ENCODE measurements at regions not wholly inside any gene's neighbourhood (a gene's known extent, or its start where the extent isn't known, plus 50 kb on each side); places are given as distances from the start of the nearest gene placed in this dataset.

- ChIA-PET CTCF (no interaction called here), POLR2A (no interaction called here)
- ATAC-seq (no peak), FAIRE-seq (no peak), DNase-seq (ENCODE audit: low read depth in 1 of 2, low spot score in 1 of 2) (no peak)
- Histone ChIP-seq H3K9me3 (no peaks in the 10 kb centered on the region), H3K4me2 (no peak overlapping the region), H3K27ac (no peak overlapping the region), H3K4me3 (no peak overlapping the region), H3K4me1 (no peaks in the 10 kb centered on the region)
- 58% methylated on average over 3 of the region's 3 CpGs for WGBS (ENCODE audit: missing lambda C conversion rate)
- TF ChIP-seq, protein P1, sequence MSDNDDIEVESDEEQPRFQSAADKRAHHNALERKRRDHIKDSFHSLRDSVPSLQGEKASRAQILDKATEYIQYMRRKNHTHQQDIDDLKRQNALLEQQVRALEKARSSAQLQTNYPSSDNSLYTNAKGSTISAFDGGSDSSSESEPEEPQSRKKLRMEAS (IDR thresholded peaks at IDR 0.05), result no peak
- TF ChIP-seq RFX5 (IDR thresholded peaks at IDR 0.05), result no peak
- no peak for TF ChIP-seq RAD21 (conservative IDR thresholded peaks at IDR 0.05 in 1 of 2, IDR thresholded peaks at IDR 0.05 in 1 of 2)
- TF ChIP-seq MAFK (IDR thresholded peaks at IDR 0.05; ENCODE audit: partially characterized antibody), result no peak
- TF ChIP-seq FOSL2 (IDR thresholded peaks at IDR 0.05), result no peak
- no peak for TF ChIP-seq FOSL2 (CRISPR knock-in tag; IDR thresholded peaks at IDR 0.05)
- no peak for TF ChIP-seq TFCP2L1 (CRISPR knock-in tag; IDR thresholded peaks at IDR 0.05)
- TF ChIP-seq CHD2 (IDR thresholded peaks at IDR 0.05; ENCODE audit: low read length, partially characterized antibody), result no peak
Observed at GRCh38 chr9:82590845-82591244, 472.1 kb downstream of the RASEF start.

GRCh38 chr9:82593501-82593900 lies 469.4 kb downstream of the RASEF start:
- ChIA-PET POLR2A (no interaction called here), CTCF (interaction anchor here (1.5 kb wide), 1 partner anchor 13 kb away, joined by 5 read pairs; no protein-coding TSS in a partner anchor)
- WGBS (ENCODE audit: missing lambda C conversion rate), result 32% methylated on average over 5 of the region's 5 CpGs
- no peak overlapping the region for H3K27ac ChIP-seq
- H3K4me1 ChIP-seq, result no peaks in the 10 kb centered on the region
- TF ChIP-seq FOSB (CRISPR knock-in tag; IDR thresholded peaks at IDR 0.05) (no peak), HEYL (CRISPR knock-in tag; IDR thresholded peaks at IDR 0.05) (no peak), RFX5 (IDR thresholded peaks at IDR 0.05) (no peak), KDM5A (IDR thresholded peaks at IDR 0.05) (no peak), NPAS2 (CRISPR knock-in tag; IDR thresholded peaks at IDR 0.05; ENCODE audit: borderline replicate concordance) (no peak), JUNB (IDR thresholded peaks at IDR 0.05) (no peak), GATA3 (IDR thresholded peaks at IDR 0.05; ENCODE audit: borderline replicate concordance) (no peak), E2F6 (IDR thresholded peaks at IDR 0.05; ENCODE audit: borderline replicate concordance, low read depth) (no peak), USF2 (IDR thresholded peaks at IDR 0.05) (no peak), JUN (IDR thresholded peaks at IDR 0.05) (no peak), FOSL2 (IDR thresholded peaks at IDR 0.05) (no peak), FOSL2 (CRISPR knock-in tag; IDR thresholded peaks at IDR 0.05) (no peak), FOXS1 (CRISPR knock-in tag; IDR thresholded peaks at IDR 0.05) (no peak)
- TF ChIP-seq, protein P2, sequence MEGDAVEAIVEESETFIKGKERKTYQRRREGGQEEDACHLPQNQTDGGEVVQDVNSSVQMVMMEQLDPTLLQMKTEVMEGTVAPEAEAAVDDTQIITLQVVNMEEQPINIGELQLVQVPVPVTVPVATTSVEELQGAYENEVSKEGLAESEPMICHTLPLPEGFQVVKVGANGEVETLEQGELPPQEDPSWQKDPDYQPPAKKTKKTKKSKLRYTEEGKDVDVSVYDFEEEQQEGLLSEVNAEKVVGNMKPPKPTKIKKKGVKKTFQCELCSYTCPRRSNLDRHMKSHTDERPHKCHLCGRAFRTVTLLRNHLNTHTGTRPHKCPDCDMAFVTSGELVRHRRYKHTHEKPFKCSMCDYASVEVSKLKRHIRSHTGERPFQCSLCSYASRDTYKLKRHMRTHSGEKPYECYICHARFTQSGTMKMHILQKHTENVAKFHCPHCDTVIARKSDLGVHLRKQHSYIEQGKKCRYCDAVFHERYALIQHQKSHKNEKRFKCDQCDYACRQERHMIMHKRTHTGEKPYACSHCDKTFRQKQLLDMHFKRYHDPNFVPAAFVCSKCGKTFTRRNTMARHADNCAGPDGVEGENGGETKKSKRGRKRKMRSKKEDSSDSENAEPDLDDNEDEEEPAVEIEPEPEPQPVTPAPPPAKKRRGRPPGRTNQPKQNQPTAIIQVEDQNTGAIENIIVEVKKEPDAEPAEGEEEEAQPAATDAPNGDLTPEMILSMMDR (IDR thresholded peaks at IDR 0.05), result no peak
- TF ChIP-seq, protein P3, sequence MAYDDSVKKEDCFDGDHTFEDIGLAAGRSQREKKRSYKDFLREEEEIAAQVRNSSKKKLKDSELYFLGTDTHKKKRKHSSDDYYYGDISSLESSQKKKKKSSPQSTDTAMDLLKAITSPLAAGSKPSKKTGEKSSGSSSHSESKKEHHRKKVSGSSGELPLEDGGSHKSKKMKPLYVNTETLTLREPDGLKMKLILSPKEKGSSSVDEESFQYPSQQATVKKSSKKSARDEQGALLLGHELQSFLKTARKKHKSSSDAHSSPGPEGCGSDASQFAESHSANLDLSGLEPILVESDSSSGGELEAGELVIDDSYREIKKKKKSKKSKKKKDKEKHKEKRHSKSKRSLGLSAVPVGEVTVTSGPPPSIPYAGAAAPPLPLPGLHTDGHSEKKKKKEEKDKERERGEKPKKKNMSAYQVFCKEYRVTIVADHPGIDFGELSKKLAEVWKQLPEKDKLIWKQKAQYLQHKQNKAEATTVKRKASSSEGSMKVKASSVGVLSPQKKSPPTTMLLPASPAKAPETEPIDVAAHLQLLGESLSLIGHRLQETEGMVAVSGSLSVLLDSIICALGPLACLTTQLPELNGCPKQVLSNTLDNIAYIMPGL (CRISPR knock-in tag; IDR thresholded peaks at IDR 0.05; ENCODE audit: borderline replicate concordance), result no peak
- ATAC-seq, result no peak
- H3K4me2 ChIP-seq, result no peak overlapping the region
- no peak for DNase-seq (ENCODE audit: low read depth in 1 of 2, low spot score in 1 of 2)
- FAIRE-seq, result no peak
- no peak overlapping the region for H3K4me3 ChIP-seq
- no peaks in the 10 kb centered on the region for H3K9me3 ChIP-seq

Measured in A549 (cell line).